ENCODE measurements at regions not wholly inside any gene's neighbourhood (a gene's known extent, or its start where the extent isn't known, plus 50 kb on each side); places are given as distances from the start of the nearest gene placed in this dataset.

DNA sequence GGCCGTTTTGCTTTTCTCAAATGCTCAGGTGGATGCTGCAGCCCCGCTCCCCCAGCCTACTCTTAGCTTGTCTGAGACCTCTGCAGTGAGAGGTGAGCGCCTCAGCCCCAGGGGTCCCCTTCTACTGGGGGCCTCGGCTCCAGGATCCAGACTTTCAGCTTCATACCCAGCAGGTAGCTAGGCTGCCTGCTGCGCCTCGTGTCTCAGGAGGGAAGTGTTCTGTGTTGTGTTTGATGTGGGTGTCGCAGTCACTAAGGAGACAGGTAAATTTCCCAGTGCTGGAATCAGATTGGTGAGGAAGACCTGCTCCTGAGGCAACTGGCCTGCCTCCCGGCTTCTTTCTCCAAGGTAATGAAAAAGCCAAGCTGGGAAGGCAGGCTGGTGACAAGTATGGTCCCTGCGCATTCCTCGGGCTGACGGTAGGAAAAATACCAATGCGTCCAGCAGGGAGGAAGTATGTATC, 604.0 kb upstream of the SALL1 start:
- no peak for DNase-seq (ENCODE audit: low spot score)

GRCh38 chr16:51753467-51754127, 602.5 kb upstream of the SALL1 start:
- DNase-seq (ENCODE audit: low spot score) = no peak

DNA sequence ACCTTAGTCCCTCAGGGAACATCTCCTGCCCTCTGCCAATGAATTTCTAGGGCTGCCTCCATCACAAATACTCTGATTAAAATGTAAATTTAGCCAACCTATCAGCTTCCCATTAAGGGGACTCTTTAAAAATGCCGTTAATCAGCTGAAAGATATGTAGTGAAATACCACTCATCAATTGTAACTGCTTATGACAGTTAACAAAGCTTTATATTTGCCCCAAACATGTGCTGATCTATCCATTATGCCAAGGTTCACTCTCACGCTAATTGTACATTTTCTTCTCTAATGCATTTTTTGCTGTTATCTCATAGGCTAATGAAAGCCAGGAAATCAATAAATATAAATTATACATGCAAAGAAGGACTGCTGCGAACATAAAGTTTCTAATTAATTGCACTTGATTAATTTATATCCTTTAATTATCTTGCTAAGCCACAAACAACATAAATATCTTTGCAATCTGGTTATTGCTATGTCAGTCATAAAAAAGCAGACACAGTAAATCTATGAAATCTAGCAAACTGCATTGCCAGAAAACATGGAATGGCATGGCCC, 601.4 kb upstream of the SALL1 start:
- no peak for DNase-seq (ENCODE audit: low spot score)

GRCh38 chr16:51747329-51747728, 596.3 kb upstream of the SALL1 start:
- no peak for DNase-seq (ENCODE audit: low spot score)

DNA sequence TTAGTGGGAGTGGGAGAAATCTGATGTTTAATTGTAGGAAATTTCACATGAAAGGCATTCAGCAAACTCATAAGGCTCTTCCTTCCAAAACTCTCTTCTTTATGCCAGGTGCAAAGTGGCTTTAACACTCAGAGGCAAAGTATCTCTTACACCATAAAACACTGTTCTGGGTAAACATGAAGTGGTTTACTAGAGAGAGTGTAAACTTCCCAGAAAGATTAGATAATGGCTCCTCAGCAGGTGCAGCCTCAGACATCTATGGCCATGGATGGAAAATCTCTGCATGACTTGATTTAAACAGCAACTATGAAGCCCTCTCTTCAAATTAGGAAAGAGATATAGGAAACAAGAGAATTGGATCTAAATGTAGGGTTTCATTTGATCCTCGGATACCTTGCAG, 583.1 kb upstream of the SALL1 start:
- DNase-seq (ENCODE audit: low spot score) = no peak

DNA sequence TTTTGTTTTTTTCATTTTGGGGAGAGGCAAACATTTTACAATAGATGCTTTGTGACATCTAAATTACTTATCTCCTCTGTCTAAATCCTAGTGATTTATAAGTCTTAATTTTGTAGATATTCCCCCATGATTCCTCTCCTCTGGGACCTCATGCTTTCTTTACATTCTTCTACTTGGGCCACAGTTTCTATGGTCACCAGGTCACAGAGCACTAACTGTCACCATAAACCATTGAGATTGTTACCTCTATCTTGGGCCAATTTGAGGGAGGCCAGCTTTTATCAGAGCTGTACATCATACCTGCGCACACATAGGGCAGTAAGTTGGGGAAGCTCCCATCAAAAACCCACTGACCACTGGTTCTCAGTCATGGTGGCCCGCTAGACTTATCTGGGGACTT, 582.1 kb upstream of the SALL1 start:
- DNase-seq (ENCODE audit: low spot score) = no peak

DNA sequence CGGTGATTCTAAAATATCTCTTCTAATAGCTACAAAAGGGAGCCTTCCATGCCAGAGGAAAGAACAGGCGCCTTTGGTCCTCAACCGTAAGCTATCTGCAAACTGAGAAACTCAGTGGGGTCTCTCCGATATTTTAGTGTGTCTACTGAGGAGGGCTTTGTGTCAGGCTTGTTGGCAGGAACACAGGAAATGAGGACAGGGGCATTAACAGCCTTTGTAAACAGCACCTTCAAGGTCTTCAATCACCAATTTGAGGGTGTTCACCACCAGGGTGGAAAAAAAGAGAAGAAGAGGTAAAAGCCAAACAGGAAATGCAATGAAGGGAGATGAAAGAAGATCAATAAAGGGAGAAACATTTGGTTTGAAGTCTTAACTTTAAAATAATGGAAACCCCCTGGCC, 580.1 kb upstream of the SALL1 start:
- no peak for DNase-seq (ENCODE audit: low spot score)

- no peak for DNase-seq (ENCODE audit: low spot score)
Observed at GRCh38 chr16:51723036-51723724, 572.1 kb upstream of the SALL1 start.

DNA sequence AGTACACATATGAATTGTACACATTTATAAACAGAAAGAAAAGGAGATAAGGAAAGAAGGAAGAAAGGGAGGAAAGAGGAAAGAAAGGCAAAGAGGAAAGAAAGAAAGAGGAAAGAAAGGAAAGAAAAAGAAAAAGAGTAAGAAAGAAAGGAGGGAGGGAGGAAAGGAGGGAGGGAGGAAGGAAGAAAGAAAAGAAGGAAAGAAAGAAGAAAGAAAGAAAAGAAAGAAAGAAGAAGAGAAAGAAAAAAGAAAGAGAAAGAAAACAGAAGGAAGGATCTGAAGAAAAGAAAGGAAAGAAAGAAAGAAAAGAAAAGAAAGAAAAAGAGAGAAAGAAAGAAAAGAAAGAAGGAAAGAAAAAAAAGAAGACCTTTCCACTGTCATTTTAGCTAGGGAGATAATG, 571.4 kb upstream of the SALL1 start:
- DNase-seq (ENCODE audit: low spot score) = no peak

GRCh38 chr16:51719376-51719775, 568.3 kb upstream of the SALL1 start:
- no peak for DNase-seq (ENCODE audit: low spot score)

- DNase-seq (ENCODE audit: low spot score) = no peak
Observed at GRCh38 chr16:51716195-51716594, 565.1 kb upstream of the SALL1 start.

DNA sequence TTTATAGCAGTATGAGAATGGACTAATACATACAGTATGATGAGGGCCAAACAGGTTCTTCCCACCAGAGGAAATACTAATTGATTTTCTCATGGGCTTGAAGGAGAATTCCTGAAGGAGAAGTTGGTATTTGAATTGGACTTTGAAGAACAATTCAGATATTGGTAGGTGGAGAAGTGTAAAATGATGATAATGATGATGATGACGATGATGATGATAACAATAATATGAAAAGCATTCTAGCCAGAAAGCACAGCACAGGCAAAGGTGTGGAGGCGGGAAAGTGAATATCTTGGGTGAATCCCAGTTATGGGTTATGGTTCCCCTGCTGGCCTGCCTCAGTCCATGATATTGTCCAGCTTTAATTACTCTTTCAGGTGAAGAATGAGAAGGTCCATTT, 562.4 kb upstream of the SALL1 start:
- no peak for DNase-seq (ENCODE audit: low spot score)

DNA sequence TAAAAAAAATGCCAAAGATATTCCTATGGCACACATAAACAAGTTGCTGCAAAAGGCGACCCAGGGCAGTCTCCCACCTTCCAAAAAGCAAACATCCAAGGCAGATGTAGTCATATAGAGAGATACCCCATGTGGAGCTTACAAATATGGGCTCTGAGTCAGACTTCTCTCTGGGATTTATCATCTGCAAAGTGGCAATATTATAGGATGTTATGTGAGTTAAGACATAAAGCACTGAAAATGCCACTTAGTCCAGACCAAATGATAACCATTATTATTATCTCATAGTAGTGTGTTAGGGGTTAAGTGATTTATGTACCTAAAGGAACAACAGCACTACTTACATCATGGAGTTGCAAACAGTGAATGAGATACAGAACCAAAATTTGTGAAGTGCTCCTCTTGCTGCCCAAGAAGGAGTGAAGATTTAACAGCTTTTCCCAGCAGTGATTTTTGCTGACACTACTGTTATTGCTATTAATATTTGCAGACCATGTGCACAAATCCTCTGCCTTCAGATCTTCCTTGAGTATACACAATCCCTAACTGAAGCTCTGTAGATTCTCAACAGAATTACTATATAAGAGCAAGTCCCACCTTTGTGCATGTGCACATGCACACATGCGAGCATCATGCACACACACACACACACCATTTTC, 560.0 kb upstream of the SALL1 start:
- DNase-seq (ENCODE audit: low spot score) = no peak

GRCh38 chr16:51710186-51710585, 559.1 kb upstream of the SALL1 start:
- DNase-seq (ENCODE audit: low spot score) = no peak

DNA sequence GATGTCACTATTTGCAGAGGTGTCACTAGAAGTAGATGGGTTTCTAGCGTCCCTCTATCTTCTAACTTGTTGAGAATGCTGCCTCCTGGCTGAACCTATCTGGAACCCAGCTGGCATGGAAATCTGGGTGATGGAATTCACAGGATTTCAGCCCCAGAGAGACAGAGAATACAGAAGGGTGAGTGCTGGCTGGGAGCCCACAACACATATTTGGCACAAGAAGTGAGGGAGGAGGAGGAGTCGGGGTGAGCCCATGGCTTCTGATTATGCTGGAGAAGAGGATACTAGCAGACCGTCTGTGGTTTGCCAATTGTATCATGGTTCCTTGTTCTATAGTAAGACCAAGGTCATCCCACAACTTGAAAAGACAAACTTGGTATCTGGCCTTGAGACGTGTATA, 557.8 kb upstream of the SALL1 start:
- DNase-seq (ENCODE audit: low spot score) = no peak

- no peak for DNase-seq (ENCODE audit: low spot score)
Observed at GRCh38 chr16:51707666-51708065, 556.6 kb upstream of the SALL1 start.

DNA sequence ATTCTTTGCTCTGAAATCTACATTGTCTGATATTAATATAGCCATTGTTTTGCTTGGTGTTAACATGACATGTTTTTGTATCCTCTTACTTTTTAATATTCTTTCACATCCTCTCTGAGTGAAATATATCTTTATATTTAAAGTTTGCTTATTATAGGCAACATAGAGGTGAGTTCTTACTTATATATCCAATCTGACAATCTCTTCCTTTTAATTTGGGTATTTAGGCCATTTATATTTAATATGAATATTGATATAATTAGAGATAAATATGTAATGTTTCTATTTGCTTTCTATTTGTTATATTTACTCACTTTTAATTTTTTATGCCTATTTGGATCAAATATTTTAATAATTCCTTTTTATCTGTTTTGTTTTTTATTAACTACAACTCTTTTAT, 554.1 kb upstream of the SALL1 start:
- no peak for DNase-seq (ENCODE audit: low spot score)

GRCh38 chr16:51701025-51701424, 550.0 kb upstream of the SALL1 start:
- no peak for DNase-seq (ENCODE audit: low spot score)

- no peak for DNase-seq (ENCODE audit: low spot score)
Observed at GRCh38 chr16:51699686-51700396, 548.8 kb upstream of the SALL1 start.

- no peak for DNase-seq (ENCODE audit: low spot score)
Observed at GRCh38 chr16:51698647-51699046, 547.6 kb upstream of the SALL1 start.

- no peak for DNase-seq (ENCODE audit: low spot score)
Observed at GRCh38 chr16:51697454-51697853, 546.4 kb upstream of the SALL1 start.

DNA sequence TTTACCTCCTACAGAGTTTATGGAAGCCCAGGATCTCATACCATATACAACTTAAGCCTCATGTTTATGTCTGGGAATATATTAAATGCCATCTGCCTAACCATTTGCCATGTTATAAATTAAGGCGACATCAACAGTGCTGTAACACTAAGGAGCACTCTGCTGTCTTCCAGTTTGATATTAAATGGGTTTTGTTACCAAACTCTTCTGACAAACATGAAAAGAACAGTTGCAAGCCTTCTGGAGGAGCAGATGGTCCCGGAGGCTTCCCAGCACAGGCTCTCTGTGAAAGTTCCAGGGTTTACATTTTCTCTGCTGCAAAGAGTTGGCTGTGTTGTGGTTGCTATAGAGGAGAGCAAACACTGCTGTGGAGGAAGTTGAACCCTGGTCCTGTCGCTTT, 545.3 kb upstream of the SALL1 start:
- no peak for DNase-seq (ENCODE audit: low spot score)

Measured in mesenteric fat pad (tissue), 1 donor.